Upper lobe of left lung (tissue), 6 donors: ENCODE measurements at regions not wholly inside any gene's neighbourhood (a gene's known extent, or its start where the extent isn't known, plus 50 kb on each side); places are given as distances from the start of the nearest gene placed in this dataset.

ENCODE experiments used
- ATAC-seq, 2 donors: fragments of 200-7000 bp; cut with Tn5 transposase; one replicate each; pipeline ENCODE4 v1.9.1; 2022; ENCODE audit warnings: mild to moderate bottlenecking in 2 of 2, moderate library complexity in 2 of 2; ENCODE audit not compliant: low FRiP score in 2 of 2
- DNase-seq, 2 donors: peaks; one replicate each; pipeline ENCODE4 v3.0.0-alpha.2; 2019 to 2020
- H3K27ac ChIP-seq, 4 donors: fragments of 200-600 bp; sonication (generic); one replicate each; pipeline ENCODE4 v1.5.1; 2016 to 2019
- H3K27me3 ChIP-seq, 4 donors: fragments of 200-600 bp; sonication (generic); one replicate each; pipeline ENCODE4 v1.5.1; 2017 to 2019
- H3K36me3 ChIP-seq, 4 donors: fragments of 200-600 bp; sonication (generic); one replicate each; pipeline ENCODE4 v1.5.1; 2016 to 2019
- H3K4me1 ChIP-seq, 4 donors: fragments of 200-600 bp; sonication (generic); one replicate each; pipeline ENCODE4 v1.5.1; 2018 to 2019
- H3K4me3 ChIP-seq, 4 donors: fragments of 200-600 bp; sonication (generic); one replicate each; pipeline ENCODE4 v1.5.1; 2017 to 2019; ENCODE audit warnings: mild to moderate bottlenecking in 2 of 4, moderate library complexity in 1 of 4
- H3K9me3 ChIP-seq, 4 donors: fragments of 200-600 bp; sonication (generic); one replicate each; pipeline ENCODE4 v1.5.1; 2018 to 2019
- EP300 ChIP-seq, 4 donors: sonication (generic); formaldehyde crosslinking; IDR thresholded peaks; one replicate each; pipeline ENCODE4 v1.5.1; 2017; ENCODE audit warnings: antibody characterized with exemption in 4 of 4, control low read depth in 2 of 4
- POLR2A ChIP-seq, 4 donors: fragments of 450-650 bp; IDR thresholded peaks; one replicate each; pipeline ENCODE4 v1.5.1; 2016 to 2017; ENCODE audit warnings: antibody characterized with exemption in 4 of 4, mild to moderate bottlenecking in 2 of 4
- POLR2AphosphoS5 ChIP-seq, 2 donors: sonication (generic); formaldehyde crosslinking; IDR thresholded peaks; one replicate each; pipeline ENCODE4 v1.5.1; 2017; ENCODE audit warnings: antibody characterized with exemption in 2 of 2
- WGBS, 2 donors: methylation state at CpG; one replicate each; pipeline ENCODE4 v1.1.5; 2017 to 2018; 5-methylcytosine and 5-hydroxymethylcytosine counted together
- TF ChIP-seq, protein P1 (sequence below), 6 experiments: fragments of 450-650 bp in 4 of 6; fragments of 200-600 bp in 2 of 6; sonication (generic) in 2 of 6; IDR thresholded peaks; one replicate each; pipeline ENCODE4 v1.5.1; 2016 to 2019; ENCODE audit warnings: antibody characterized with exemption in 6 of 6
- donor health status: DM: no; HTN: no; CAD: no; lungs with moderate emphysema.
- donor health status: DM: no; HTN: yes; CAD: no; lungs with severe emphysema.

DNA sequence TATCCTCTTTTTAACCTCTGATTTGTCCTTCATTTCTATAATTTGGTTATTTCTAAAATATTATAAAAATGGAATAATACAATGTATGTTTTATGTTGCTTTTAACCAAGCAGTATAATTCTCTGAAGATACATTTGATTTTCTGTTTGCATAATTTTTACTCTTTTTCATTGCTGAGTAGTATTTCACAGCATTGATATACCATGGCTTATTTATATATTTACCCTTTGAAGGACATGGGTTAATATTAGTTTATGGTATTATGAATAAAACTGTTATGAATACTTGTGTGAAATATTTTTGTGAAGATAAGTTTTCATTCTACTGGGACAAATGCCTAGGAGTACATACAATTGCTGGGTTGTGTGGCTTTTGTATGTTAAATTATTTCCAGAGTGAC, 748.6 kb downstream of the TENT5A start:
- DNase-seq = no peak
- TF ChIP-seq POLR2A (IDR thresholded peaks at IDR 0.05) (no peak), EP300 (IDR thresholded peaks at IDR 0.05) (no peak), POLR2AphosphoS5 (IDR thresholded peaks at IDR 0.05) (no peak)
- TF ChIP-seq, protein P1, sequence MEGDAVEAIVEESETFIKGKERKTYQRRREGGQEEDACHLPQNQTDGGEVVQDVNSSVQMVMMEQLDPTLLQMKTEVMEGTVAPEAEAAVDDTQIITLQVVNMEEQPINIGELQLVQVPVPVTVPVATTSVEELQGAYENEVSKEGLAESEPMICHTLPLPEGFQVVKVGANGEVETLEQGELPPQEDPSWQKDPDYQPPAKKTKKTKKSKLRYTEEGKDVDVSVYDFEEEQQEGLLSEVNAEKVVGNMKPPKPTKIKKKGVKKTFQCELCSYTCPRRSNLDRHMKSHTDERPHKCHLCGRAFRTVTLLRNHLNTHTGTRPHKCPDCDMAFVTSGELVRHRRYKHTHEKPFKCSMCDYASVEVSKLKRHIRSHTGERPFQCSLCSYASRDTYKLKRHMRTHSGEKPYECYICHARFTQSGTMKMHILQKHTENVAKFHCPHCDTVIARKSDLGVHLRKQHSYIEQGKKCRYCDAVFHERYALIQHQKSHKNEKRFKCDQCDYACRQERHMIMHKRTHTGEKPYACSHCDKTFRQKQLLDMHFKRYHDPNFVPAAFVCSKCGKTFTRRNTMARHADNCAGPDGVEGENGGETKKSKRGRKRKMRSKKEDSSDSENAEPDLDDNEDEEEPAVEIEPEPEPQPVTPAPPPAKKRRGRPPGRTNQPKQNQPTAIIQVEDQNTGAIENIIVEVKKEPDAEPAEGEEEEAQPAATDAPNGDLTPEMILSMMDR (IDR thresholded peaks at IDR 0.05) = no peak
- Histone ChIP-seq H3K4me1 (no peaks in the 10 kb centered on the region), H3K27me3 (no peaks in the 10 kb centered on the region), H3K4me3 (no peak overlapping the region), H3K9me3 (no peaks in the 10 kb centered on the region), H3K27ac (no peak overlapping the region), H3K36me3 (no peaks in the 10 kb centered on the region)
- ATAC-seq = no peak

DNA sequence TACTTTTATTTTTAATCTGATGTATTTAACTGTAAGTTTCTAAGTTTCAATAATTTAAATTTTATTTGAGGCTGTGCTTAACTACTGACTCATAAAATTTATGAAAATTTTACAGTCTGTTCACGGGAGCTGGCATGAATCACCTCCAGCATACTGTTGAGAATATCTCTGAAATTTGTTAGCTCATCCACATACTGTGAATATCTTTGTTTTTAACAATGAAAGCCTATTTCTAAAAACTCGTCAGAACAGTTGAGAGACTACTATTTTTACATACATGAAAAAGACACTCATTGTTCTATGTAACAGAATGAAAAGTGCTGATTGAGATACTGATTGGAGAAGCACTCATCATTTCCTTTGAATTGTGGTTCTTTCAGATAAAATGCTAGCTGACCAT, 749.3 kb downstream of the TENT5A start:
- no peak overlapping the region for H3K4me3 ChIP-seq
- ATAC-seq (no peak), DNase-seq (no peak)
- no peak overlapping the region for H3K27ac ChIP-seq
- TF ChIP-seq EP300 (IDR thresholded peaks at IDR 0.05) (no peak), POLR2AphosphoS5 (IDR thresholded peaks at IDR 0.05) (no peak), POLR2A (IDR thresholded peaks at IDR 0.05) (no peak)
- TF ChIP-seq, protein P1 (IDR thresholded peaks at IDR 0.05) = no peak
- no peaks in the 10 kb centered on the region for H3K9me3 ChIP-seq
- no peaks in the 10 kb centered on the region for H3K27me3 ChIP-seq
- no peaks in the 10 kb centered on the region for H3K36me3 ChIP-seq
- WGBS, 2 donors = 64 to 82% methylated on average over 2 of the region's 2 CpGs
- no peaks in the 10 kb centered on the region for H3K4me1 ChIP-seq

DNA sequence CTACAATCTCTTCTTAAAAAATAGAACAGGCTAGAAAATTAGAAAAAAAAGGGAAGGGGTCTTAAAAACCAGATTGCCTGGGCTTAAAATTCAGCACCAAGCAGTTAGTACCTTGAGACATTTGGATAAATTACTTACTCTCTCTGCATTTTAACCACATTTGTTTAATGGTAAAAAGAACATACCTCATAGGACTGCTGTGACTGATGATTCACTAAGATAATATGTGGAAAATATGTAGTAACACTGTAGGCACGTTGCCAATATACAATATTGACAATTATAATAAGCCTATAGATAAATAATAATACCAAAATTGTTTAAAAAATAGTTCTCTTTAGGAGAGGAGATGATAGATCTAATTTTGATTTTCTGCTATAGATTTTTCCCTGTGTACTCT, 750.4 kb downstream of the TENT5A start:
- ATAC-seq (no peak), DNase-seq (no peak)
- Histone ChIP-seq H3K27ac (no peak overlapping the region), H3K4me1 (no peaks in the 10 kb centered on the region), H3K9me3 (no peaks in the 10 kb centered on the region), H3K27me3 (no peaks in the 10 kb centered on the region), H3K36me3 (no peaks in the 10 kb centered on the region), H3K4me3 (no peak overlapping the region)
- 31 to 39% methylated on average over 1 of the region's 1 CpG for WGBS, 2 donors
- no peak for TF ChIP-seq POLR2AphosphoS5 (IDR thresholded peaks at IDR 0.05)
- TF ChIP-seq EP300 (IDR thresholded peaks at IDR 0.05) = no peak
- no peak for TF ChIP-seq POLR2A (IDR thresholded peaks at IDR 0.05)
- TF ChIP-seq, protein P1 (IDR thresholded peaks at IDR 0.05) = no peak

DNA sequence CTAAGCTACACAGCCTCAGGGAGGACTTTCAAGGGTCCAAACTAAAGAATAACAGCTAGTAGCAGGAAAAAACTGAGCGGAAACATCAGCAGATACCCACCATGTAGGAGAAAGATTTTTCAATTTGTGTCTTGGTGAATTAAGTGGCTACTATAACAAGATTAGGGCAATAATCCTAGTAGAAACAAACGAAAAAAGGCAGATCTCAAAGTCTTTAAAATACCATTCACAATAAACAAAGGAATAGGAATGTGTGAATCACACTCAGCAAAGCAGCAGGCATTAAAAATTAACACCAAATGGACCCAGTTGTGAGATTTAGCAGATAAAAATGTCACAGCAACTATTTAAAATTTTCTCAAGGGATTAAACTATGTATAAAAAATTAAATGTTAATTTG, 761.2 kb downstream of the TENT5A start:
- TF ChIP-seq POLR2A (IDR thresholded peaks at IDR 0.05) (no peak), POLR2AphosphoS5 (IDR thresholded peaks at IDR 0.05) (no peak), EP300 (IDR thresholded peaks at IDR 0.05) (no peak)
- TF ChIP-seq, protein P1 (IDR thresholded peaks at IDR 0.05) = no peak
- Histone ChIP-seq H3K4me3 (no peak overlapping the region), H3K4me1 (no peaks in the 10 kb centered on the region), H3K27me3 (no peaks in the 10 kb centered on the region), H3K27ac (no peak overlapping the region), H3K9me3 (peaks cover 0 to 3% (median 0%) of the 10 kb centered on the region in 4 donors), H3K36me3 (no peaks in the 10 kb centered on the region)
- 56 to 62% methylated on average over 2 of the region's 2 CpGs for WGBS, 2 donors
- DNase-seq = no peak
- ATAC-seq = no peak

DNA sequence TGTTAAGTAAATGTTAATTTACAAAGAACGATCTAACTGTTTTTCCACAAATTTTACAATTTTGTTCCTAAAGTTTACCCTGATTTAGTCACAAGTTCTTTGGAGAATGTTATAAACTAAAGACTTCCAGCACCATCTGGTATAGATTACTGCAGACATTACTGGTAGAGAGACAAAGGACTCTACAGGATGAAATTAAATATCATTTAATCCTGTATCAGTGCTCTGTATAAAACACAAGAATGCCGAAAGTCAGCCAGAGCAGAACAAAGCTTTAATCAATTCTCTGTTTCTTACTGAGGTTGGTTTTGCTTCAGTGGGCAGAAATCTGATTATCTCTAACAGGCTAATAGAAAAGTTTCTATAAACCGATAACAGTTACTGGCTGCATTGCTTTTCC, 763.6 kb downstream of the TENT5A start:
- DNase-seq (no peak), ATAC-seq (no peak)
- no peaks in the 10 kb centered on the region for H3K4me1 ChIP-seq
- H3K27me3 ChIP-seq = no peaks in the 10 kb centered on the region
- no peak overlapping the region for H3K4me3 ChIP-seq
- H3K36me3 ChIP-seq = no peaks in the 10 kb centered on the region
- TF ChIP-seq, protein P1 (IDR thresholded peaks at IDR 0.05) = no peak
- no peak for TF ChIP-seq POLR2A (IDR thresholded peaks at IDR 0.05)
- TF ChIP-seq POLR2AphosphoS5 (IDR thresholded peaks at IDR 0.05) = no peak
- TF ChIP-seq EP300 (IDR thresholded peaks at IDR 0.05) = no peak
- no peak overlapping the region for H3K27ac ChIP-seq
- 84 to 90% methylated on average over 3 of the region's 3 CpGs for WGBS, 2 donors
- H3K9me3 ChIP-seq = peaks cover 0 to 3% (median 0%) of the 10 kb centered on the region in 4 donors
